Right ventricle myocardium inferior (tissue), 1 donor: ENCODE measurements at regions not wholly inside any gene's neighbourhood (a gene's known extent, or its start where the extent isn't known, plus 50 kb on each side); places are given as distances from the start of the nearest gene placed in this dataset.
"Not testable (repeated sequence)": the region's sequence is repeated elsewhere in the genome, so short reads cannot be mapped to it uniquely, and the experiment has no call there.

Experiments
- ATAC-seq: fragments of 200-7000 bp; cut with Tn5 transposase; one replicate; pipeline ENCODE4 v1.9.1; 2020; ENCODE audit warnings: mild to moderate bottlenecking, moderate library complexity
- DNase-seq: peaks from one replicate; pipeline ENCODE4 v3.0.0; 2021; ENCODE audit errors: missing footprints
- intact Hi-C: fragments of 100-400 bp; cut with DNase I; formaldehyde crosslinking; loops from one replicate; pipeline ENCODE4 v1.11.0; 2022
- donor health status: DM: no; HTN: yes; CAD: no; lungs with severe emphysema.

DNA sequence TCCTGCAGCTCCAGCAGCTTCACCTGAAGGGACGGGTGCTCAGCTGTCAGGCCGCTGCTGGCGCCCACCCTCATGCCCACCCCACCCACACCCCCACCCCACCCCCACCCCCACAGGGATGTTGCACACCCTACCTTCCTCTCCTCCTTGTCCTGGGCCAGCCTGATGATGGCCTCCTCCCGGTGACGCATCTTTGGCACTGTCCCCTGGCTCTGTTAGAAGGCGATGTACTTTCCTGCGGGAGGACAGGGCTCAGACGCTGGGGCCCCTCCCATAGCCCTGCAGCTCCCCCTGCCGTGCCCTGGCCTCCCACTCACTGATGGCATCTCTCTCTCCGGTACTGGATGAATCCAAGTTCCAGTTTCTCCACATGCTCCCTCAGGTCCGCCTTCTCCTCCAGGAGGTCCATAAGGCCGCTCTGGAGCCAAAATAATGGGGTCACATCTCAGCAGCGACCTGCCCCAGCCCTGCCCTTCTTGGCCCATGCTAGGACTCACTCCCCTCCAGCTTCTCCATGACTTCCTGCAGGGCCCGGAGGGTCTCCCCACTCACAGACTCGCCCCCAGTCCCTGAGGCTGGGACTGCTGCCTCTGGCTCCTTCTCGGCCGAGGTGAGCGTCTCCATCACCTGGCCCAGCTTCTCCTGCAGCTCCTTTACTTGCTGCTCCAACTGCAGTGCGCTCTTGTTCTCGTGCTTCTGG is 55.2 kb downstream of the GOLGA8B start:
- peak; percentile 39 for ATAC-seq
- intact Hi-C loops = loop anchor here (10.0 kb wide), 1 partner anchor 57 kb away; the partner anchor contains the start of gene GOLGA8B

DNA sequence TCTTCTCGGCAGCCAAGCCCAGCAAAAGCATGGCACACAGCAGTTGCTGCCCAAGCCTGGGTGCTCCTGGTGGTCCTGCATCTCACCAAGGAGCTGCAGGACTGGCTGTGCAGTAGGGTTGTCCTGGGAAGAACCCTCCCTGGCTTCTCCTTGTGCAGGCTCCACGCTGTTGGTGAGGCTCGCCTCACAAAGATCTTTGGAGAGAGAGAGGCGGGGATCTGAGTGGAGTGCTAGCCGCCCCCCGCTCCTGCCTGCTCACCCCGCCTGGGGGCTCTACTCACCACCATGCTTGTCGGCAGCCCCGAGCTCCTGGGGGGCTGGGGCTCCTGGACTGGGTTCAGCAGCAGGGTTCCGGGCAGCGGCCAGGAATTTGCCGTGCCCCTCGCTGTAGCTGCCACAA is 55.8 kb downstream of the GOLGA8B start:
- ATAC-seq, DNase-seq: not testable (repeated sequence)
- intact Hi-C loops = loop anchor here (10.0 kb wide), 1 partner anchor 57 kb away; the partner anchor contains the start of gene GOLGA8B

More for the DNA sequence above, 55.2 kb downstream of the GOLGA8B start:
- DNase-seq = not testable (repeated sequence)

DNA sequence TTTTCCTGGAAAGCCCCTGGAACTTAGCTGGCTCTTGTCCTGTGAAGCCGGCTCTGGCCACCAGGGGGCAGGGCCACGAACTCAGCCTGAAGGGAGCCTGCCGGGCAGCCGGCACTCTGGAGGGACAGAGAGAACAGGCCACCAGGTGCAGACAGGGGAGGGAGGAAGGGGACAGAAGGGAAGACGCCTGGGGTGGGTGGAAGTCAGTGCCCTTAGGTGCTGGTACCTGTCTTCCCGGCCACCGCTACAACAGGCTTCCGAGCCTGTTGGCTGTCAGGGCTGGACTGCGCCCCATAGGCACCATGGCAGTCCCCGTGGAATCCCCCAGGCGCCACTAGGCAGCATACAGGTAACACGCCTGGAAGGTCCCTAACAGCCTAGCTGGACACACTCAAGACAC is 59.6 kb downstream of the GOLGA8B start:
- intact Hi-C loops = loop anchor here (10.0 kb wide), 1 partner anchor 61 kb away; the partner anchor contains the start of gene GOLGA8B
- DNase-seq, ATAC-seq: not testable (repeated sequence)

DNA sequence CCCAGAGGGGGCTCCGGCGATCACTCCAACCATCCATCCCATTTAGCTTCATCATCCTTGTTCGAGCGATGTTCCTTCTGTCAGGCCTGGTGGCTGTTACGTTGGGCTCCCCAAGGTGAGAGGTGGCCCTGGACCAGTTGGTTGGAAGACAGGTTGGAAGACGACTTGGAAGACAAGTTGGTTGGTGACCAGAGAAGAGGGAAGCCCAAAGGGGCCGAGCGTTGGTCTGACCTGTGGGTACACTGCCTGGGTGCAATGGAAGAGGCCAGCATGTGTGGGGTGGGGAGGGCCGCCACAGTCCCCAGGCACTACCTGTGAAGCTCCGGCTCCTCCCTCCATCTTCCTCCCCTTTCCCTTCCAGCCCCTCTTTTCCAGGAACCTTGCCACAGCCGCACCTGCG is 60.9 kb downstream of the GOLGA8B start:
- DNase-seq, ATAC-seq: not testable (repeated sequence)
- intact Hi-C loops = loop anchor here (10.0 kb wide), 1 partner anchor 62 kb away; the partner anchor contains the start of gene GOLGA8B

DNA sequence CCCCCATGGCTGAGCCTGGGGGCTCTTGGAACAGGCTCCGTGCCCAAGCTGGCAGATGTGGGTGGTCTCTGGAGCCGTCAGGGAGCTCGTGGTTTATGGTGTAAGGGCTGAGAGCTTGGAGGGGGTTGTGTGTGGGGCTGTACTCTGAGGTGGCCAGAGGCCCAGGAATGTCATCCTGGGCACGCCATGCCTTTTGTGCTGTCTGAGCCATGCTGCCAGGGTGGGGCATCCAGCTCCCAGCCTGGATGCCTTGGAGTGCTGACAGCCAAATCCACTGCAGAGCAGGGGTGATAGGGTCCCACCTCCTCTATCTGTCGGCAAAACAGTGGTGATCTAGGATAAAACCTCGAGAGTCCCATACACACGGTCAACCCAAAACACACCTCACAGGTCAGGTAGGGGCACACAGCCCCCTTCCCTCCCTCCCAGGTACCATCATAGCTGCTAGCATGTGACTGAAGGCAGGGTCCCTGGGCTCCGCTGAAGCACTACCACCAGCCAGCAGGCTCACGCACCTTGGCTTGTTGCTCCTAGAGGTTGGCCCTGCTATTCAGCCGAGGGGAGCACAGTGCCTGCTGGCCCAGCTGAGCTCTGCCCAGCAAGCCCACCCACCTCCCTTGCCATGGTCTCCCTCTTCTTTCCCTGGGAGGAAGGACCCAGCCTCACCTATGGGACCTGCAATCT is 61.5 kb downstream of the GOLGA8B start:
- intact Hi-C loops = loop anchor here (10.0 kb wide), 1 partner anchor 63 kb away; the partner anchor contains the start of gene GOLGA8B
- ATAC-seq = peak; percentile 64

DNA sequence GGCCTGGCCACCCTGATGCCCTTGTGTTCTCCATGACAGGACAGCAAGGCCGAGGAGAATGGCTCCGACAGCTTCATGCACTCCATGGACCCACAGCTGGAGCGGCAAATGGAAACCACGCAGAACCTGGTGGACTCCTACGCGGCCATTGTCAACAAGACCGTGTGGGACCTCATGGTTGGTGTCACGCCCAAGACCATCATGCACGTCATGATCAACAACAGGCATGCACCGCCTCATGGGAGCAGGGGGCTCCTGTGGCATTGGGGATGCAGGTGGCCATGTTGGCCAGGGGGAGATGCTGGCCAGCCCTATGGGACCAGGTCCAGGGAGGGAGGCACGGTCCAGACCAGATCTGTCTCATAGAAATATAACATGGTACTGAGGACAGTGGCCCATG is 62.9 kb downstream of the GOLGA8B start:
- no peak for ATAC-seq
- peak; percentile 53 for DNase-seq
- intact Hi-C loops = loop anchor here (10.0 kb wide), 1 partner anchor 64 kb away; the partner anchor contains the start of gene GOLGA8B

More for the DNA sequence above, 61.5 kb downstream of the GOLGA8B start:
- not testable (repeated sequence) for DNase-seq

DNA sequence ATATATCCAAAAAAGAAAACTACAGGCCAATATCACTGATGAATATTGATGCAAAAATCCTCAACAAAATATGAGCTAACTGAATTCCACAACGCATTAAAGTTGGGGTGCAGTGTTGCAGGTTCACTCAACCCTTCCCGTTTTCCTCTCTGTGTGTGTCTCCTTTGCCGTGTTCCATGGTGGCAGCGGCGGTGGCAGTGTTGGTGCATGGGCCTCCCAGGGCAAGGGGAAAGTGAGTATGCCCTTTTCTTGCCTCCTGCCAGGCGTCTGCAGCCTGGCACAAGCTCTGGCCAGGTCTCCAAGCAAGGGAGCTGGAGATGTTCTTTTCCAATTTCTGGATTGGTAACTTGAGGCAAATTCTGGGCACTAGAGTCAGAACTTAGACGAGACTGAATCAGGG is 63.4 kb downstream of the GOLGA8B start:
- peak; percentile 34 for DNase-seq
- intact Hi-C loops = loop anchor here (10.0 kb wide), 1 partner anchor 65 kb away; the partner anchor contains the start of gene GOLGA8B
- ATAC-seq = not testable (repeated sequence)

DNA sequence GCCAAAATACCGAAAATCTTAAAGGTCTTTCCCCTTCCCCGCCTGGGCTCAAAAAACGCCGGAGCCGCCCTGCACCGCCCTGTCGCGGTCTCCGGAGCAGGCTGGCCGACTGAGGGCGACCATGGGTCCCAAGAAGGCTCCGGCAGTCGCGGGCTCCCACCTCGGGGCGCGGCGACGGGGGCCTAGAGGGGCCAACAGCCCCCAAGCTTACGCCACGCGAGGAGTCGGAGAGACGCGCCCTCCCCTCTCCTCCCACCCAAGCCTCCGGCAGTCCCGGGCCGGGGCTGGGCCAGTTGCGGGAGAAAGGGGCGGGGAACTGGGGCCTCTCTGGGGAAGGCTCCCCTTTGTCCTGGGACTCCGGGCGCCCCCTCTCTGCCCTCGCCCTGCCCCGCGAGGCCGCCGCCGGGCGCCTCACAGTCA is 69.2 kb downstream of the GOLGA8B start:
- intact Hi-C loops = no loop called here
- ATAC-seq (peak; percentile 90), DNase-seq (peak; percentile 76)

DNA sequence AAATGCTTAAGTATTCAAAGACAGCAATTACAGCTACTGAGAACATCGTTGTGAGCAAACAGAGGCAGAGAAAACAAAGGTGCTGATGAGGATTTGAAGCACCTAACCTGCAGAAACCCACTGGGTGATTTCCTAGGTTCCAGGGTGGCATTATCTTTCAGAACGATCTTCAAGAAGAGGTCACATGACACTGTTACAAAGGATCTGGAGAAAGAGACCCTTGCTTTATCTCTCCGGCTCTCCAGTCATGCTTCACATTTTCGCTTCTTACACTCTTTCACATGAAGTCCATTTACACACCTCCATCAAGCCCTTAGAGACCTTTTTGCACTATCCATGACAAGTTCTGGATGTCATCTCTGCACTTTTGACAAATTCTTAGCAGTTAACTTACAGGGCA is 70.8 kb downstream of the GOLGA8B start:
- intact Hi-C loops = no loop called here

DNA sequence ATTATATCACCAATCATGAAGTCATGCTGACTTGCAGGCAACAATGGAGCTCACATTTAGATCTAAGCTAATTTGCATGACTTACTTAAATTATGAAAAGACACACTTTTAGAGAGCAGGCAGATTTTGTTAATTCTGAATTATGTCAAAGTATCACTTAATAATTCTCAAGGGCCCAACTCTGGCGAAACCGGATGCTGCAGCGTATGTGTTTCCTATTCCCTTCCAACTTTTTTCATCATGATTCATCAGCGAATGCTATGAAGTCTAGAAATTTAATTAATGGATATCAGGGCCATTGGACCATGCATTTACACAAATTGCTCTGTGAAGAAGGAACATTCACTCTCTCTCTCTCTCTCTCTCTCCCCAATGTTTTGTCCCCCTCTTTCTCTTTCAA is 63.5 kb upstream of the GOLGA8A start:
- ATAC-seq (no peak), DNase-seq (no peak)
- intact Hi-C loops = no loop called here

More for the DNA sequence above, 70.8 kb downstream of the GOLGA8B start:
- ATAC-seq (no peak), DNase-seq (no peak)

DNA sequence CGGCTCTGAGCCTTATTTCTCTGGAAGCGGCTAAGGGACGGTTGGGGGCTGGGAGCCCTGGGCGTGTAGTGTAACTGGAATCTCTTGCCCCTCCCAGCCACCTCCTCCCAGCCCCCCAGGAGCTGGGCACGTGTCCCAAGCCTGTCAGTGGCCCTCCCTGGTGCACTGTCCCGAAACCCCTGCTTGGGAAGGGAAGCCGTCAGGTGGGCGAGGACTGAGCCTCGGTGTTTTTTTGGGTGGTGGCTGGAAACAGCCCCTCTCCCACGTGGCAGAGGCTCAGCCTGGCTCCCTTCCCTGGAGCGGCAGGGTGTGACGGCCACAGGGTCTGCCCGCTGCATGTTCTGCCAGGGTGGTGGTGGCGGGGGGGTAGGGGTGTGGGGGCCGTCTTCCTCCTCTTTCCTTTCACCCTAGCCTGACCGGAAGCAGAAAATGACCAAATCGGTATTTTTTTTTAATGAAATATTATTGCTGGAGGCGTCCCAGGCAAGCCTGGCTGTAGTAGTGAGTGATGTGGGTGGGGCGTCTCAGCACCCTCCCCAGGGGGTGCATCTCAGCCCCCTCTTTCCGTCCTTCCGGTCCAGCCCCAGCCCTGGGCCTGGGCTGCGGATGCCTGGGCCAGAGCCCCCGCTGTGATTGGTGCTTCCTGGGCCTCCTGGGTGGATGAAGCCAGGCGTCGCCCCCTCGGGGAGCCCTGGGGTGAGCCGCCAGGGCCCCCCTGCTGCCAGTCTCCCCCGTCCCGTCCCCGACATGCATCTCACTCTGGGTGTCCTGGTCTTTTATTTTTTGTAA is 58.8 kb upstream of the GOLGA8A start:
- intact Hi-C loops = no loop called here
- DNase-seq = no peak
- ATAC-seq = peak; percentile 39

DNA sequence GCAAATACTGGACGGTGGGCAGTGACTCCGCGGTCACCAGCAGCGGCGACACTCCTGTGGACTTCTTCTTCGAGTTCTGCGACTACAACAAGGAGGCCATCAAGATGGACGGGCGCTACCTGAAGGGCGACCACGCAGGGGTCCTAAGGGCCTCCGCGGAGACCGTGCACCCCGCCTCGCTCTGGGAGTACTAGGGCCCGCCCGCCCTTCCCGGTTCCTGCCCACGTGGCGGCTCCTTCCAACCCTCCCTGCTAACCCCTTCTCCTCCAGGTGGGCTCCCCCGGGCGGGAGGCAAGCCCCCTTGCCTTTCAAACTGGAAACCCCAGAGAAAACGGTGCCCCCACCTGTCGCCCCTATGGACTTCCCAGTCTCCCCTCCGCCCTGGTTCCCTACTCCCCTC is 58.1 kb upstream of the GOLGA8A start:
- DNase-seq, intact Hi-C loops, ATAC-seq: not testable (repeated sequence)

DNA sequence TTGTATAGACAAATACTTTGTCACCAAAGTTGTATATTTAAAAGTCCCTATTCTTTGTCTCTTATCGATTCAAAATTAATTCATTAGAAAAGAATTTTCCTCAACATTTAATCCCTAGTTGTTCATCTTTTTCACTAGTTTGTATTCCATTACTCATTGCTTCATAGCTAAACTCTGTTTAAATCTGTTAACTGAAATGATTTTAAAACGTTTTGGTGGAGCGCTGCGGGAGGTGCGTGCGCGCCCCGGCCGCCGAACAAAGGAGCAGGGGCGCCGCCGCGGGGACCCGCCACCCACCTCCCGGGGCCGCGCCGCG is 56.4 kb upstream of the GOLGA8A start:
- ATAC-seq = no peak
- intact Hi-C loops = no loop called here
- DNase-seq = no peak

DNA sequence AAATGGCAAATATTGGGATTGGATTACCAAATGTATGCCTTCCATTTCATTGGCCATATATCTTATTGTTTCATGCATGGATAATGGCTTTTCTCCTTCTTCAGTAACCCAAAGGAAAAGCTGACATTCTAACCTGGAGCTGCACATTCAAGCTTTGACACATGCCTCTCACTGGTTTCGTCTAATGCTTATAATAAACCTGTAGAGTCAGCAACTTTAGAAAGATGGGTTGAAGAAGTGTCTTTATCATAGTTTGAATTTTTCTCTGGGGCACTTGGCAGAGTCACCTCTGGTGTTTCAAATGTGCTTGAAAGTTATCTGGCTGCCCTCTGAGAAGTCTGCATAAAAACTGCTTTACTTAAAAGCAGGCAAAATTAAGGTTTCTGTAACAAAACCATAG is 55.4 kb upstream of the GOLGA8A start:
- ATAC-seq = no peak
- no peak for DNase-seq
- intact Hi-C loops = no loop called here

DNA sequence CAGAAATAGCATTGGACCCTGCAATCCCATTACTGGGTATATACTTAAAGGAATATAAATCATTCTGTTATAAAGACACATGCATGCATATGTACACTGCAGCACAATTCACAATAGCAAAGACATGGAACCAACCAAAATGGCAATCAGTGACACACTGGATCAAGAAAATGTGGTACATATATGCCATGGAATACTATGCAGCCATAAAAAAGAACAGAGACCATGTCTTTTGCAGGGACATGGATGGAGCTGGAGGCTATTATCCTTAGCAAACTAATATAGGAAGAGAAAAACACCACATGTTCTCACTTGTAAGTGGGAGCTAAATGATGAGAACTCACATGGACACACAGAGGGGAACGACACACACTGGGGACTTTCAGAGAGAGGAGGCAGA is 53.9 kb upstream of the GOLGA8A start:
- intact Hi-C loops, ATAC-seq, DNase-seq: not testable (repeated sequence)

DNA sequence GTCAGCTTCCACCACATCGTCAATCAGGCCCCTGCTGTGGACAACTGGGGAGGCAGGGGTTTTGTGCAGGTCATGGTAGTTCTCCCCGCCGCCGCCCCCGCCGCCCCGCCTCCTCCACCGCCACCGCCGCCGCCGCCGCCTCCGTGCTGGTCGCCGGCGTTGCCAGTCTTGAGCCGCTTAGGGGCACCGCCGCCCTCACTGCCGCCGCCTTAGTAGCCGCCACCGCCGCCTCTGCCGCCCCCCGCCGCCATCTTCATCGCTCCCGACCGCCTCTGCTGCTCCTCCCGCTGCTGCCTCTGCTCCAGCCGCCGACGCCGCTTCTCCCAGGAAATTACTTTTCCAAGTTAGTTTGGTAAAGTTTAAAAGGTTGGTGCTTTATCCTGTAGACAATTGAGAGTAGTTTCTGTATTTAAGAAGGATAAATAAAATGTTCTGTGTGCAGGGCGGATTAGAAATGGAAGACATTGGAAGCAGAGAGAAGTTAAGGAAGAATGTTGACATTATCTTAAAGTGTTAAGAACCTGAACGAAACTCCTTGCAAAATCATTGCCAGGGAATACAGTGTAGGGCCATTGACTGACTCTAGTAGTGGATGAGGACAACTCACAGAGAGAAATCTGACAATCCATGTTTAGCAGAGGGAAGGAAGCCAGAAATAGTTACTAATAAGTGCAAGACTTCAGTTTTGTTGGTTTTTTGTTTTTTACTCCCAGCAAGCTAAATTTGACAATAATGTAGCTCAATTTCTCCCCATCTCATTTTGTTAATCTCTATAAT is 53.0 kb upstream of the GOLGA8A start:
- intact Hi-C loops = no loop called here
- no peak for ATAC-seq
- peak; percentile 62 for DNase-seq

DNA sequence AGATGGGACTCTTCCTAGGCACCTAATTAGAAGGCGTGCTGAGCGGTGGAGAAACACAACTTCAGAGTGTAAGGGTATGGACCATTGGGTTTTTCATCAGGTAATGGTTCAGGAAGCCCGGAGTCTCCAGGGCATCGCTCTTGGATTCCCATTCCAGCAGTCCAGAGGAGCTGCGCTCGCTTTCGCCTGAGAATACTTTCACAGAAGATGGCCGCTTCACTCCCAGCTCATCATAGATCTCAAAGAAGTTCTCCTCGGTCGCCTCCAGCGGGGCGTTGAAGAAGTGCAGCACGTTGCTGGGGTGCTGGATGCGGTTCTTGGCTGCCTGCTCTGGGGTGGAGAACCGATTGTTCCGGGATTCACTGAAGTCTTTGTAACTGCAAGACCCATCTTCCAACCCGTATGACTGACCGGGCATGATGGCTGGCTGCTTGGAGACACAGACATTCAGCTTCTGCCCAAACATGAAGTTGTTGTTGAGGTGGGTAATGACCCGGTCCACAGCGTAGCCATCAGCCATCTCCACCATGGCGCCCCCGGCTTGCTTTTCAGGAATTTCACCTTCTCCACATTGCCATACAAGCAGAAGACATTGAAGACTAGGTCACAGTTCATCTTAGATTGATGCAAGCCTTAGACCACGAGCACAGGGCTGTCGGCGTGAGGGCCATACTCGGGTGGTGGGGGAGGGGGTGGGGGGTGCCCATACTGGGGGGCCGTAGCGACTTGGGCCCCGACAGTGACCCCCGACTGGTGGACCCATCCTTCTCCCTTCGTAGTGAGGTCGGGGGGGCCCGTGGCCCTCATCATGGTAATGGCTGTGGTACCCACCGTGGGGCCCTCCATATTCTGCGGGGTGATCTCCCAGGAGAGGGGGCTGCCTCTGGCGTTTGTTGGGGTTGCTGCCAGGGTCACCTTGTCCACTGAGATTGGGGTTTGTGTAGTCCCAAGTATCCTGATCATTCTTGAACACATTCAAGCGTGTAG is 51.7 kb upstream of the GOLGA8A start:
- DNase-seq, ATAC-seq, intact Hi-C loops: not testable (repeated sequence)
